Endothelial cell of umbilical vein (primary cell): ENCODE measurements at regions not wholly inside any gene's neighbourhood (a gene's known extent, or its start where the extent isn't known, plus 50 kb on each side); places are given as distances from the start of the nearest gene placed in this dataset.

Experiments used
- BruUV-seq: library from RNA; stranded (reverse); fragments of 400-500 nt; replicated peaks from 2 replicates; lab custom pipeline; 2021; lab: Mats Ljungman, UMichigan
- CTCF ChIA-PET: fragments of 300-600, 350-600 bp; sonication (Branson Sonifier 250); formaldehyde crosslinking; loops from one replicate; lab custom pipeline; 2021; ENCODE audit warnings: antibody characterized with exemption, inconsistent platforms; lab: Charles Lee
- POLR2A ChIA-PET: fragments of 300-600, 350-600 bp; sonication (Branson Sonifier 250); formaldehyde crosslinking; loops from one replicate; lab custom pipeline; 2021; ENCODE audit warnings: antibody characterized with exemption, inconsistent platforms; lab: Charles Lee
- DNase-seq: peaks from one replicate; pipeline ENCODE4 v3.0.0-alpha.2; 2011; ENCODE audit warnings: low read depth, low spot score
- FAIRE-seq: peaks from 2 replicates; lab custom pipeline; 2011; peaks lifted over from hg19 to GRCh38; lab: Jason Lieb, UNC
- H2AFZ ChIP-seq: 2 replicates; pipeline ENCODE4 v1.6.0; 2012; ENCODE audit warnings: low read depth, low read length, control low read depth, inconsistent platforms
- H3K27ac ChIP-seq: 2 replicates; pipeline ENCODE4 v1.5.1; 2011; ENCODE audit warnings: low read depth, mild to moderate bottlenecking, control low read depth, low read length, moderate library complexity; ENCODE audit not compliant: insufficient read depth
- H3K27me3 ChIP-seq, 2 experiments: 2 replicates each; pipeline versions ENCODE4 v1.6.0 to v1.6.1; 2011; ENCODE audit warnings: low read length in 2 of 2, mixed read lengths in 1 of 2; ENCODE audit not compliant: control insufficient read depth in 2 of 2, insufficient read depth in 2 of 2
- H3K36me3 ChIP-seq, 2 experiments: 2 replicates in 1 of 2; 3 replicates in 1 of 2; pipeline ENCODE4 v1.5.1; 2011; ENCODE audit warnings: low read length in 2 of 2, mild to moderate bottlenecking in 1 of 2, moderate library complexity in 1 of 2; ENCODE audit not compliant: control insufficient read depth in 2 of 2, insufficient read depth in 2 of 2; ENCODE audit errors: extremely low read depth in 1 of 2
- H3K4me1 ChIP-seq: 3 replicates; pipeline ENCODE4 v1.5.1; 2011; ENCODE audit warnings: mild to moderate bottlenecking, low read length; ENCODE audit not compliant: control insufficient read depth, insufficient read depth; ENCODE audit errors: extremely low read depth
- H3K4me2 ChIP-seq: 2 replicates; pipeline ENCODE4 v1.6.1; 2011; ENCODE audit warnings: low read length, control low read depth, mixed read lengths; ENCODE audit not compliant: insufficient read depth
- H3K4me3 ChIP-seq, 3 experiments: fragments of 200-600 bp in 1 of 3; sonication (generic), shearing (Covaris generic) in 1 of 3; replicated peaks in 1 of 3; 2 replicates each; pipeline ENCODE4 v1.5.1; 2011 to 2016; ENCODE audit warnings: control low read depth in 3 of 3, low read length in 3 of 3, mild to moderate bottlenecking in 2 of 3, inconsistent platforms in 1 of 3, low read depth in 1 of 3, moderate library complexity in 1 of 3; ENCODE audit not compliant: insufficient read depth in 1 of 3
- H3K79me2 ChIP-seq: 2 replicates; pipeline ENCODE4 v1.6.0; 2012; ENCODE audit warnings: low read length, inconsistent platforms; ENCODE audit not compliant: control insufficient read depth, insufficient read depth
- H3K9ac ChIP-seq: replicated peaks from 2 replicates; pipeline ENCODE3; 2011; ENCODE audit warnings: low read length, control low read depth; ENCODE audit not compliant: insufficient read depth; ENCODE audit errors: extremely low read depth
- H3K9me1 ChIP-seq: replicated peaks from 3 replicates; pipeline ENCODE4 v1.6.0; 2011; ENCODE audit warnings: mild to moderate bottlenecking, low read length; ENCODE audit not compliant: control insufficient read depth, insufficient read depth; ENCODE audit errors: extremely low read depth
- H3K9me3 ChIP-seq: replicated peaks from 2 replicates; pipeline ENCODE4 v1.5.1; 2012; ENCODE audit warnings: low read length, inconsistent platforms; ENCODE audit not compliant: control insufficient read depth, insufficient read depth
- H4K20me1 ChIP-seq: replicated peaks from 2 replicates; pipeline ENCODE3; 2011; ENCODE audit warnings: mild to moderate bottlenecking, low read length; ENCODE audit not compliant: control insufficient read depth, insufficient read depth; ENCODE audit errors: extremely low read depth
- EZH2 ChIP-seq: IDR thresholded peaks from 2 replicates; pipeline ENCODE4 v1.6.1; 2012; ENCODE audit warnings: borderline replicate concordance, low read depth, mild to moderate bottlenecking, moderate library complexity, low read length, inconsistent platforms; ENCODE audit not compliant: severe bottlenecking
- FOS ChIP-seq: IDR thresholded peaks from 2 replicates; pipeline ENCODE4 v1.6.1; 2011; ENCODE audit warnings: mild to moderate bottlenecking, low read length, moderate library complexity, borderline replicate concordance; ENCODE audit not compliant: insufficient read depth
- GATA2 ChIP-seq: IDR thresholded peaks from 2 replicates; pipeline ENCODE4 v1.7.0; 2011; ENCODE audit warnings: low read depth, mild to moderate bottlenecking, moderate library complexity, mixed read lengths, low read length; ENCODE audit not compliant: insufficient read length, insufficient read depth
- JUN ChIP-seq: IDR thresholded peaks from 2 replicates; pipeline ENCODE4 v1.6.1; 2011; ENCODE audit warnings: borderline replicate concordance, low read depth; ENCODE audit not compliant: insufficient read length, insufficient read depth
- MYC ChIP-seq: IDR thresholded peaks from one replicate; pipeline ENCODE4 v1.6.1; 2011; ENCODE audit warnings: mild to moderate bottlenecking, low read depth, low read length
- POLR2A ChIP-seq: IDR thresholded peaks from 2 replicates; pipeline ENCODE4 v1.6.1; 2012; ENCODE audit warnings: low read depth, mild to moderate bottlenecking, control low read depth, low read length
- POLR2AphosphoS5 ChIP-seq: IDR thresholded peaks from 2 replicates; pipeline ENCODE4 v1.6.1; 2012; ENCODE audit warnings: low read depth, mild to moderate bottlenecking, control low read depth, low read length, moderate library complexity; ENCODE audit not compliant: insufficient read depth
- dilution Hi-C: fragments of 300-500 bp; cut with MboI; formaldehyde crosslinking; loops from one replicate; pipeline ENCODE4 v1.15.0; 2019; ENCODE audit warnings: low sequenced_read_pairs; ENCODE audit not compliant: extremely low pct_ligation_motif_present
- intact Hi-C: fragments of 100-400 bp; cut with micrococcal nuclease; formaldehyde crosslinking; loops from one replicate; pipeline ENCODE4 v1.10.0; 2022
- TF ChIP-seq, protein P1 (sequence below): IDR thresholded peaks from 2 replicates; pipeline ENCODE4 v1.6.1; 2011; ENCODE audit not compliant: insufficient read depth, insufficient read length
- TF ChIP-seq, protein P2 (sequence below), 2 donors: IDR thresholded peaks; 1 replicate in 1 of 2; 2 replicates in 1 of 2; pipeline ENCODE4 v1.5.1; 2011; ENCODE audit warnings: low read length in 2 of 2, mild to moderate bottlenecking in 2 of 2, moderate library complexity in 2 of 2, control low read depth in 1 of 2, inconsistent platforms in 1 of 2, low read depth in 1 of 2; ENCODE audit not compliant: insufficient read depth in 1 of 2; ENCODE audit errors: extremely low read depth in 1 of 2

GRCh38 chr4:187304133-187304532 lies 580.5 kb upstream of the FAT1 start:
- no peak overlapping the region for H2AFZ ChIP-seq
- no peaks in the 10 kb centered on the region for H3K9me1 ChIP-seq
- POLR2A ChIA-PET = no interaction called here
- H3K27ac ChIP-seq = no peak overlapping the region
- intact Hi-C loops = no loop called here
- no peaks in the 10 kb centered on the region for H3K79me2 ChIP-seq
- H4K20me1 ChIP-seq = no peaks in the 10 kb centered on the region
- TF ChIP-seq POLR2A (no peak), MYC (no peak), FOS (no peak), JUN (no peak), POLR2AphosphoS5 (no peak), EZH2 (no peak), GATA2 (no peak)
- TF ChIP-seq, protein P1, sequence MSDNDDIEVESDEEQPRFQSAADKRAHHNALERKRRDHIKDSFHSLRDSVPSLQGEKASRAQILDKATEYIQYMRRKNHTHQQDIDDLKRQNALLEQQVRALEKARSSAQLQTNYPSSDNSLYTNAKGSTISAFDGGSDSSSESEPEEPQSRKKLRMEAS = no peak
- TF ChIP-seq, protein P2, sequence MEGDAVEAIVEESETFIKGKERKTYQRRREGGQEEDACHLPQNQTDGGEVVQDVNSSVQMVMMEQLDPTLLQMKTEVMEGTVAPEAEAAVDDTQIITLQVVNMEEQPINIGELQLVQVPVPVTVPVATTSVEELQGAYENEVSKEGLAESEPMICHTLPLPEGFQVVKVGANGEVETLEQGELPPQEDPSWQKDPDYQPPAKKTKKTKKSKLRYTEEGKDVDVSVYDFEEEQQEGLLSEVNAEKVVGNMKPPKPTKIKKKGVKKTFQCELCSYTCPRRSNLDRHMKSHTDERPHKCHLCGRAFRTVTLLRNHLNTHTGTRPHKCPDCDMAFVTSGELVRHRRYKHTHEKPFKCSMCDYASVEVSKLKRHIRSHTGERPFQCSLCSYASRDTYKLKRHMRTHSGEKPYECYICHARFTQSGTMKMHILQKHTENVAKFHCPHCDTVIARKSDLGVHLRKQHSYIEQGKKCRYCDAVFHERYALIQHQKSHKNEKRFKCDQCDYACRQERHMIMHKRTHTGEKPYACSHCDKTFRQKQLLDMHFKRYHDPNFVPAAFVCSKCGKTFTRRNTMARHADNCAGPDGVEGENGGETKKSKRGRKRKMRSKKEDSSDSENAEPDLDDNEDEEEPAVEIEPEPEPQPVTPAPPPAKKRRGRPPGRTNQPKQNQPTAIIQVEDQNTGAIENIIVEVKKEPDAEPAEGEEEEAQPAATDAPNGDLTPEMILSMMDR (IDR thresholded peaks at IDR 0.05; ENCODE audit: extremely low read depth in 1 of 2, insufficient read depth in 1 of 2, low read depth in 1 of 2, low read length in 2 of 2) = no peak
- H3K27me3 ChIP-seq = no peaks in the 10 kb centered on the region
- dilution Hi-C loops = no loop called here
- DNase-seq = no peak
- BruUV-seq = no TSS peak
- no peak overlapping the region for H3K4me2 ChIP-seq
- FAIRE-seq = no peak
- H3K9ac ChIP-seq = no peak overlapping the region
- no peak overlapping the region for H3K4me3 ChIP-seq
- CTCF ChIA-PET = no interaction called here
- H3K9me3 ChIP-seq = peaks cover 5% of the 10 kb centered on the region
- no peaks in the 10 kb centered on the region for H3K36me3 ChIP-seq
- H3K4me1 ChIP-seq = no peaks in the 10 kb centered on the region
